ENCODE measurements at regions not wholly inside any gene's neighbourhood (a gene's known extent, or its start where the extent isn't known, plus 50 kb on each side); places are given as distances from the start of the nearest gene placed in this dataset.
A peak's percentile ranks its signal among the peaks of the same experiment; 100 is the strongest.

- Histone ChIP-seq H3K4me3 (ENCODE audit: low read depth in 1 of 3, low read length in 3 of 3) (no peak overlapping the region), H3K9me3 (ENCODE audit: control insufficient read depth in 2 of 2, insufficient read depth in 1 of 2, low read depth in 1 of 2, low read length in 1 of 2) (no peaks in the 10 kb centered on the region), H3K27ac (ENCODE audit: low read depth in 1 of 3, low read length in 2 of 3) (no peak overlapping the region), H3K36me3 (ENCODE audit: control insufficient read depth in 3 of 3, insufficient read depth in 2 of 3, low read depth in 1 of 3, low read length in 3 of 3) (no peaks in the 10 kb centered on the region), H3K4me1 (ENCODE audit: control insufficient read depth in 3 of 3, insufficient read depth in 2 of 3, low read depth in 1 of 3, low read length in 2 of 3) (no peaks in the 10 kb centered on the region), H3K27me3 (ENCODE audit: control insufficient read depth in 3 of 3, insufficient read depth in 3 of 3, low read length in 3 of 3) (no peaks in the 10 kb centered on the region)
- DNase-seq, result no peak
- FAIRE-seq, result no peak
Observed at GRCh38 chr4:163930086-163930485, 435.6 kb downstream of the TMA16 start.

- H3K9me3 ChIP-seq (ENCODE audit: control insufficient read depth in 2 of 2, insufficient read depth in 1 of 2, low read depth in 1 of 2, low read length in 1 of 2), result no peaks in the 10 kb centered on the region
- no peaks in the 10 kb centered on the region for H3K36me3 ChIP-seq (ENCODE audit: control insufficient read depth in 3 of 3, insufficient read depth in 2 of 3, low read depth in 1 of 3, low read length in 3 of 3)
- no peak for FAIRE-seq
- no peaks in the 10 kb centered on the region for H3K4me1 ChIP-seq (ENCODE audit: control insufficient read depth in 3 of 3, insufficient read depth in 2 of 3, low read depth in 1 of 3, low read length in 2 of 3)
- H3K27ac ChIP-seq (ENCODE audit: low read depth in 1 of 3, low read length in 2 of 3), result no peak overlapping the region
- no peak for DNase-seq
- no peak overlapping the region for H3K4me3 ChIP-seq (ENCODE audit: low read depth in 1 of 3, low read length in 3 of 3)
- no peaks in the 10 kb centered on the region for H3K27me3 ChIP-seq (ENCODE audit: control insufficient read depth in 3 of 3, insufficient read depth in 3 of 3, low read length in 3 of 3)
- 88 to 92% (median 91%) methylated on average over 7 of the region's 7 CpGs for WGBS, 3 donors
Observed at GRCh38 chr4:163932504-163932903, 438.0 kb downstream of the TMA16 start.

GRCh38 chr4:163939597-163939996 lies 445.1 kb downstream of the TMA16 start:
- DNase-seq, result no peak
- WGBS, 3 donors, result 82 to 94% (median 87%) methylated on average over 1 of the region's 1 CpG
- FAIRE-seq, result no peak

GRCh38 chr4:163941221-163941905 lies 446.9 kb downstream of the TMA16 start:
- no peak for DNase-seq
- H3K27me3 ChIP-seq (ENCODE audit: control insufficient read depth in 3 of 3, insufficient read depth in 3 of 3, low read length in 3 of 3), result no peaks in the 10 kb centered on the region
- no peaks in the 10 kb centered on the region for H3K9me3 ChIP-seq (ENCODE audit: control insufficient read depth in 2 of 2, insufficient read depth in 1 of 2, low read depth in 1 of 2, low read length in 1 of 2)
- no peak overlapping the region for H3K4me3 ChIP-seq (ENCODE audit: low read depth in 1 of 3, low read length in 3 of 3)
- 41 to 54% (median 48%) methylated on average over 7 of the region's 7 CpGs for WGBS, 3 donors
- no peak for FAIRE-seq
- H3K36me3 ChIP-seq (ENCODE audit: control insufficient read depth in 3 of 3, insufficient read depth in 2 of 3, low read depth in 1 of 3, low read length in 3 of 3), result no peaks in the 10 kb centered on the region
- H3K4me1 ChIP-seq (ENCODE audit: control insufficient read depth in 3 of 3, insufficient read depth in 2 of 3, low read depth in 1 of 3, low read length in 2 of 3), result no peaks in the 10 kb centered on the region
- H3K27ac ChIP-seq (ENCODE audit: low read depth in 1 of 3, low read length in 2 of 3), result no peak overlapping the region

More at GRCh38 chr4:163939597-163939996, 445.1 kb downstream of the TMA16 start:
- Histone ChIP-seq H3K27ac (ENCODE audit: low read depth in 1 of 3, low read length in 2 of 3) (no peak overlapping the region), H3K4me3 (ENCODE audit: low read depth in 1 of 3, low read length in 3 of 3) (no peak overlapping the region), H3K36me3 (ENCODE audit: control insufficient read depth in 3 of 3, insufficient read depth in 2 of 3, low read depth in 1 of 3, low read length in 3 of 3) (no peaks in the 10 kb centered on the region), H3K27me3 (ENCODE audit: control insufficient read depth in 3 of 3, insufficient read depth in 3 of 3, low read length in 3 of 3) (no peaks in the 10 kb centered on the region), H3K4me1 (ENCODE audit: control insufficient read depth in 3 of 3, insufficient read depth in 2 of 3, low read depth in 1 of 3, low read length in 2 of 3) (no peaks in the 10 kb centered on the region), H3K9me3 (ENCODE audit: control insufficient read depth in 2 of 2, insufficient read depth in 1 of 2, low read depth in 1 of 2, low read length in 1 of 2) (no peaks in the 10 kb centered on the region)

- peak in 1 of 2 donors; percentile 1 for DNase-seq
- no peaks in the 10 kb centered on the region for H3K9me3 ChIP-seq (ENCODE audit: control insufficient read depth in 2 of 2, insufficient read depth in 1 of 2, low read depth in 1 of 2, low read length in 1 of 2)
- H3K4me3 ChIP-seq (ENCODE audit: low read depth in 1 of 3, low read length in 3 of 3), result no peak overlapping the region
- H3K4me1 ChIP-seq (ENCODE audit: control insufficient read depth in 3 of 3, insufficient read depth in 2 of 3, low read depth in 1 of 3, low read length in 2 of 3), result no peaks in the 10 kb centered on the region
- WGBS, 3 donors, result 82 to 88% (median 82%) methylated on average over 9 of the region's 9 CpGs
- no peaks in the 10 kb centered on the region for H3K36me3 ChIP-seq (ENCODE audit: control insufficient read depth in 3 of 3, insufficient read depth in 2 of 3, low read depth in 1 of 3, low read length in 3 of 3)
- no peak for FAIRE-seq
- H3K27me3 ChIP-seq (ENCODE audit: control insufficient read depth in 3 of 3, insufficient read depth in 3 of 3, low read length in 3 of 3), result no peaks in the 10 kb centered on the region
- H3K27ac ChIP-seq (ENCODE audit: low read depth in 1 of 3, low read length in 2 of 3), result no peak overlapping the region
Observed at GRCh38 chr4:163948920-163949455, 454.5 kb downstream of the TMA16 start.

GRCh38 chr4:163949976-163950601 lies 455.6 kb downstream of the TMA16 start:
- Histone ChIP-seq H3K36me3 (ENCODE audit: control insufficient read depth in 3 of 3, insufficient read depth in 2 of 3, low read depth in 1 of 3, low read length in 3 of 3) (no peaks in the 10 kb centered on the region), H3K9me3 (ENCODE audit: control insufficient read depth in 2 of 2, insufficient read depth in 1 of 2, low read depth in 1 of 2, low read length in 1 of 2) (no peaks in the 10 kb centered on the region), H3K4me1 (ENCODE audit: control insufficient read depth in 3 of 3, insufficient read depth in 2 of 3, low read depth in 1 of 3, low read length in 2 of 3) (no peaks in the 10 kb centered on the region), H3K27me3 (ENCODE audit: control insufficient read depth in 3 of 3, insufficient read depth in 3 of 3, low read length in 3 of 3) (no peaks in the 10 kb centered on the region), H3K27ac (ENCODE audit: low read depth in 1 of 3, low read length in 2 of 3) (no peak overlapping the region), H3K4me3 (ENCODE audit: low read depth in 1 of 3, low read length in 3 of 3) (no peak overlapping the region)
- WGBS, 3 donors, result 66 to 86% (median 71%) methylated on average over 11 of the region's 11 CpGs
- FAIRE-seq (no peak), DNase-seq (no peak)

GRCh38 chr4:163955288-163955687 lies 460.8 kb downstream of the TMA16 start:
- no peaks in the 10 kb centered on the region for H3K9me3 ChIP-seq (ENCODE audit: control insufficient read depth in 2 of 2, insufficient read depth in 1 of 2, low read depth in 1 of 2, low read length in 1 of 2)
- DNase-seq, result no peak
- FAIRE-seq, result no peak
- WGBS, 3 donors, result 74 to 78% (median 77%) methylated on average over 4 of the region's 4 CpGs
- H3K27me3 ChIP-seq (ENCODE audit: control insufficient read depth in 3 of 3, insufficient read depth in 3 of 3, low read length in 3 of 3), result no peaks in the 10 kb centered on the region
- no peak overlapping the region for H3K4me3 ChIP-seq (ENCODE audit: low read depth in 1 of 3, low read length in 3 of 3)
- H3K4me1 ChIP-seq (ENCODE audit: control insufficient read depth in 3 of 3, insufficient read depth in 2 of 3, low read depth in 1 of 3, low read length in 2 of 3), result no peaks in the 10 kb centered on the region
- no peaks in the 10 kb centered on the region for H3K36me3 ChIP-seq (ENCODE audit: control insufficient read depth in 3 of 3, insufficient read depth in 2 of 3, low read depth in 1 of 3, low read length in 3 of 3)
- H3K27ac ChIP-seq (ENCODE audit: low read depth in 1 of 3, low read length in 2 of 3), result no peak overlapping the region

GRCh38 chr4:163958751-163959150 lies 464.3 kb downstream of the TMA16 start:
- no peaks in the 10 kb centered on the region for H3K27me3 ChIP-seq (ENCODE audit: control insufficient read depth in 3 of 3, insufficient read depth in 3 of 3, low read length in 3 of 3)
- no peaks in the 10 kb centered on the region for H3K9me3 ChIP-seq (ENCODE audit: control insufficient read depth in 2 of 2, insufficient read depth in 1 of 2, low read depth in 1 of 2, low read length in 1 of 2)
- DNase-seq, result no peak
- no peak overlapping the region for H3K4me3 ChIP-seq (ENCODE audit: low read depth in 1 of 3, low read length in 3 of 3)
- WGBS, 3 donors, result 67 to 78% (median 67%) methylated on average over 2 of the region's 2 CpGs
- FAIRE-seq, result no peak
- no peaks in the 10 kb centered on the region for H3K4me1 ChIP-seq (ENCODE audit: control insufficient read depth in 3 of 3, insufficient read depth in 2 of 3, low read depth in 1 of 3, low read length in 2 of 3)
- no peaks in the 10 kb centered on the region for H3K36me3 ChIP-seq (ENCODE audit: control insufficient read depth in 3 of 3, insufficient read depth in 2 of 3, low read depth in 1 of 3, low read length in 3 of 3)
- H3K27ac ChIP-seq (ENCODE audit: low read depth in 1 of 3, low read length in 2 of 3), result no peak overlapping the region

Measured in small intestine (tissue), 7 donors.